Ishikawa (cell line): ENCODE measurements at regions not wholly inside any gene's neighbourhood (a gene's known extent, or its start where the extent isn't known, plus 50 kb on each side); places are given as distances from the start of the nearest gene placed in this dataset.

Experiments
- CEBPB ChIP-seq: IDR thresholded peaks from 2 replicates; pipeline ENCODE4 v1.6.1; 2012
- CREB1 ChIP-seq: IDR thresholded peaks from 2 replicates; pipeline ENCODE4 v1.6.1; 2012; ENCODE audit warnings: low read depth
- EGR1 ChIP-seq: IDR thresholded peaks from 2 replicates; pipeline ENCODE4 v1.6.1; 2012
- EP300 ChIP-seq: IDR thresholded peaks from 2 replicates; pipeline ENCODE4 v1.6.1; 2012; ENCODE audit warnings: borderline replicate concordance
- FOXM1 ChIP-seq: IDR thresholded peaks from 2 replicates; pipeline ENCODE4 v1.6.1; 2012; ENCODE audit warnings: low read depth, borderline replicate concordance
- NFIC ChIP-seq: IDR thresholded peaks from 2 replicates; pipeline ENCODE4 v1.6.1; 2012
- REST ChIP-seq: IDR thresholded peaks from 2 replicates; pipeline ENCODE4 v1.6.1; 2012; ENCODE audit warnings: low read depth, mild to moderate bottlenecking
- TAF1 ChIP-seq: IDR thresholded peaks from 2 replicates; pipeline ENCODE4 v1.6.1; 2012; ENCODE audit warnings: low read depth, mild to moderate bottlenecking
- TEAD4 ChIP-seq: IDR thresholded peaks from 2 replicates; pipeline ENCODE4 v1.6.1; 2012
- YY1 ChIP-seq: IDR thresholded peaks from 2 replicates; pipeline ENCODE4 v1.6.1; 2012; ENCODE audit warnings: low read depth
- ZBTB7A ChIP-seq: IDR thresholded peaks from 2 replicates; pipeline ENCODE4 v1.6.1; 2012; ENCODE audit warnings: low read depth
- TF ChIP-seq, protein P1 (sequence below): IDR thresholded peaks from 2 replicates; pipeline ENCODE4 v1.6.1; 2012

DNA sequence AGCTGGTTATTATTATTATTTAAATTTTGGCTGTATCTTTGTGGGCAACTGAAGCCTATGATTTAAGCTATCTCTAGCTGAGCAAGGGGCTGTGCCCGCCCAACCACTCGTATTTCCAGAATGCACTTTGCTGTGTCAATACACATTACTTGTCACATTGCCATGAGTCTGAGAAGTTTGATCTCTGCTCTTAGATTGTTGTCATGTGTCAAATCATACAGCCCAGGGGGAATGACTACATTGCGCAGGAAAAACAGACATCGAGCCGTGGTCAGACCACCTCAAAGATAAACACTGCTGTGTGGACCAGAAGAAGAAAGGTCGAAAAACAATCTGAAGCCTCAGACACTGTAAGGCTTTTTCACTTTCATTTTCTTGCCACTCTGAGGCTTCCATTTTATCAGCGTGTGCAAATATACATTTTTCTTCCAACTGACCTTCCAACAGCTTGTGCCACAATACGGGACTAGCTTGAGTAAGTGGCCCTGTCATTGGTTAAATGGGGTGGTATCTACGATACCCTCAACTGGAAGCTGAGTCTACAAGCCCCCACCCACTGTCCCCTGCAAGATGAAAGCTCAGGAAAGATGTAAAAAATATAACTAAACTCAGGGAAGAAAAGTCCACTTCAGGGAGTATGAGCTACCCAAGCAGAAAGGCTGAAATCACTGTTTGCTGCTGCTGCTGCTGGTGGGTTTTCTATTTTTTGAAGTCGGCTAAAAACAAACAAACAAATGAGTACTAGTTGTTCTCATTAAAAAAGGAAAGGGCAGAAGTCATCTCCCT lies 603.0 kb downstream of the BNC2 start:
- TF ChIP-seq, protein P1, sequence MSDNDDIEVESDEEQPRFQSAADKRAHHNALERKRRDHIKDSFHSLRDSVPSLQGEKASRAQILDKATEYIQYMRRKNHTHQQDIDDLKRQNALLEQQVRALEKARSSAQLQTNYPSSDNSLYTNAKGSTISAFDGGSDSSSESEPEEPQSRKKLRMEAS, result no peak
- no peak for TF ChIP-seq ZBTB7A
- no peak for TF ChIP-seq TAF1
- TF ChIP-seq CREB1, result no peak
- TF ChIP-seq YY1, result no peak
- TF ChIP-seq NFIC, result no peak
- no peak for TF ChIP-seq FOXM1
- no peak for TF ChIP-seq EGR1
- TF ChIP-seq CEBPB, result no peak
- no peak for TF ChIP-seq EP300
- TF ChIP-seq REST, result no peak
- no peak for TF ChIP-seq TEAD4
